Liver (tissue), 3 donors: ENCODE measurements at regions not wholly inside any gene's neighbourhood (a gene's known extent, or its start where the extent isn't known, plus 50 kb on each side); places are given as distances from the start of the nearest gene placed in this dataset.

ENCODE experiments used
- CTCF ChIP-seq: fragments of 150-350 bp; IDR thresholded peaks from 2 replicates; pipeline ENCODE4 v1.5.1; 2017; ENCODE audit warnings: improper control_type of control experiment, low read depth, low read length; ENCODE audit not compliant: missing input control
- EGR1 ChIP-seq, 2 donors: IDR thresholded peaks; 2 replicates each; pipeline ENCODE4 v1.6.1; 2016 to 2018; ENCODE audit warnings: antibody characterized with exemption in 2 of 2, low read depth in 2 of 2
- FOXA1 ChIP-seq: IDR thresholded peaks from 2 replicates; pipeline ENCODE4 v1.6.1; 2016; ENCODE audit warnings: antibody characterized with exemption
- HNF4A ChIP-seq, 2 donors: conservative IDR thresholded peaks; 2 replicates each; pipeline ENCODE4 v1.6.1; 2016; ENCODE audit warnings: antibody characterized with exemption in 2 of 2, mild to moderate bottlenecking in 2 of 2
- HNF4G ChIP-seq: IDR thresholded peaks from 2 replicates; pipeline ENCODE4 v1.6.1; 2016; ENCODE audit warnings: antibody characterized with exemption
- JUND ChIP-seq, 2 donors: IDR thresholded peaks; 2 replicates each; pipeline ENCODE4 v1.6.1; 2016; ENCODE audit warnings: antibody characterized with exemption in 2 of 2
- RXRA ChIP-seq, 2 donors: IDR thresholded peaks; 2 replicates each; pipeline ENCODE4 v1.6.1; 2017 to 2018; ENCODE audit warnings: antibody characterized with exemption in 2 of 2, mild to moderate bottlenecking in 1 of 2
- SP1 ChIP-seq: IDR thresholded peaks from 2 replicates; pipeline ENCODE4 v1.6.1; 2018; ENCODE audit warnings: antibody characterized with exemption, mild to moderate bottlenecking
- TAF1 ChIP-seq: conservative IDR thresholded peaks from 2 replicates; pipeline ENCODE4 v1.6.1; 2016; ENCODE audit warnings: antibody characterized with exemption, mild to moderate bottlenecking
- donor health status: healthy.
- donor health status: healthy.

- TF ChIP-seq SP1 (no peak), HNF4G (no peak), TAF1 (no peak), CTCF (no peak), EGR1 (IDR thresholded peaks at IDR 0.05; ENCODE audit: low read depth in 2 of 2) (no peak), HNF4A (conservative IDR thresholded peaks at IDR 0.05) (no peak), FOXA1 (no peak), JUND (IDR thresholded peaks at IDR 0.05) (no peak), RXRA (IDR thresholded peaks at IDR 0.05) (no peak)
Measured at GRCh38 chr18:59983506-59983905, 83.7 kb downstream of the PMAIP1 start.
